K562 (cell line): ENCODE measurements at regions not wholly inside any gene's neighbourhood (a gene's known extent, or its start where the extent isn't known, plus 50 kb on each side); places are given as distances from the start of the nearest gene placed in this dataset.

Experiments used
- DPF2 ChIP-seq: fragments of 450-650 bp; IDR thresholded peaks from 2 replicates; pipeline ENCODE4 v1.6.1; 2016
- EZH2 ChIP-seq: IDR thresholded peaks from 2 replicates; pipeline ENCODE4 v1.6.1; 2012; ENCODE audit warnings: low read depth, mild to moderate bottlenecking, inconsistent platforms, low read length, borderline replicate concordance
- JUNB ChIP-seq: fragments of 450-650 bp; formaldehyde crosslinking; conservative IDR thresholded peaks from 2 replicates; pipeline ENCODE4 v1.4.0; 2020; ENCODE audit warnings: mild to moderate bottlenecking
- NFYB ChIP-seq: IDR thresholded peaks from 2 replicates; pipeline ENCODE4 v1.6.1; 2011; ENCODE audit warnings: mild to moderate bottlenecking, moderate library complexity; ENCODE audit not compliant: insufficient read length; ENCODE audit errors: extremely low read depth
- SREBF1 ChIP-seq: fragments of 150-350 bp; IDR thresholded peaks from 2 replicates; pipeline ENCODE4 v1.6.1; 2014; ENCODE audit warnings: antibody characterized with exemption, low read depth, low read length, borderline replicate concordance
- TCF7L2 ChIP-seq: fragments of 150-350 bp; IDR thresholded peaks from 2 replicates; pipeline ENCODE4 v1.6.1; 2016; ENCODE audit warnings: low read depth, mild to moderate bottlenecking, low read length, moderate library complexity
- ZC3H4 ChIP-seq: sonication (generic); formaldehyde crosslinking; IDR thresholded peaks from 2 replicates; pipeline ENCODE4 v1.9.0; 2021; ENCODE audit warnings: missing genetic modification reagents, borderline replicate concordance
- ZNF224 ChIP-seq: sonication (generic); formaldehyde crosslinking; IDR thresholded peaks from 2 replicates; pipeline ENCODE4 v1.8.0; 2022; ENCODE audit warnings: mild to moderate bottlenecking, missing genetic modification reagents
- ZNF76 ChIP-seq: fragments of 250-450 bp; sonication (Bioruptor Pico); IDR thresholded peaks from 2 replicates; pipeline ENCODE4 v1.4.0; 2020; ENCODE audit warnings: mild to moderate bottlenecking, moderate library complexity, borderline replicate concordance
- TF ChIP-seq, protein P1 (sequence below), 3 experiments: IDR thresholded peaks in 2 of 3; conservative IDR thresholded peaks in 1 of 3; 2 replicates each; pipeline ENCODE4 v1.5.1; 2011 to 2012; ENCODE audit warnings: low read length in 3 of 3, mild to moderate bottlenecking in 3 of 3, control low read depth in 2 of 3, improper control_type of control experiment in 1 of 3, inconsistent platforms in 1 of 3, low read depth in 1 of 3, mixed read lengths in 1 of 3, moderate library complexity in 1 of 3; ENCODE audit not compliant: insufficient read depth in 2 of 3
- TF ChIP-seq, protein P2 (sequence below): fragments of 450-650 bp; IDR thresholded peaks from 2 replicates; pipeline ENCODE4 v1.6.1; 2016; ENCODE audit warnings: mild to moderate bottlenecking, moderate library complexity

DNA sequence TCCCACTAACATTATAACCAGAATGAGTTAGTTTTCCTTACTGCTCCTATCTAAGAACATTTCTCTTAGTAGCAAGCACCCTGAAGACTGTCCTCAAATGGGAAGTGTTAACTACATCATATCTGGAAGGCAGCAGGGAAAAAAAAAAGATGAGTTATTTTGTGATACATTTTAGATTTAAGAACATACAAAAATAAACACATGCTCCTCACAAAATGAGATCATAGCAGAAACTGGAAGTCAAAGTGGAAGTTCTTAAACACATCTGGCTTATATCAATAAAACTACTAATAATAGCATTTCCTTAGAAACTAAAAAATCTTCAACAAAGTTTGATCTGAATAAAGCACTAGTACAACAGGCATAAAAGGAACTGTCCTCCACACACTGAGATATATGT, 70.4 kb downstream of the SLITRK6 start:
- TF ChIP-seq, protein P1, sequence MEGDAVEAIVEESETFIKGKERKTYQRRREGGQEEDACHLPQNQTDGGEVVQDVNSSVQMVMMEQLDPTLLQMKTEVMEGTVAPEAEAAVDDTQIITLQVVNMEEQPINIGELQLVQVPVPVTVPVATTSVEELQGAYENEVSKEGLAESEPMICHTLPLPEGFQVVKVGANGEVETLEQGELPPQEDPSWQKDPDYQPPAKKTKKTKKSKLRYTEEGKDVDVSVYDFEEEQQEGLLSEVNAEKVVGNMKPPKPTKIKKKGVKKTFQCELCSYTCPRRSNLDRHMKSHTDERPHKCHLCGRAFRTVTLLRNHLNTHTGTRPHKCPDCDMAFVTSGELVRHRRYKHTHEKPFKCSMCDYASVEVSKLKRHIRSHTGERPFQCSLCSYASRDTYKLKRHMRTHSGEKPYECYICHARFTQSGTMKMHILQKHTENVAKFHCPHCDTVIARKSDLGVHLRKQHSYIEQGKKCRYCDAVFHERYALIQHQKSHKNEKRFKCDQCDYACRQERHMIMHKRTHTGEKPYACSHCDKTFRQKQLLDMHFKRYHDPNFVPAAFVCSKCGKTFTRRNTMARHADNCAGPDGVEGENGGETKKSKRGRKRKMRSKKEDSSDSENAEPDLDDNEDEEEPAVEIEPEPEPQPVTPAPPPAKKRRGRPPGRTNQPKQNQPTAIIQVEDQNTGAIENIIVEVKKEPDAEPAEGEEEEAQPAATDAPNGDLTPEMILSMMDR (IDR thresholded peaks at IDR 0.05 in 2 of 3, conservative IDR thresholded peaks at IDR 0.05 in 1 of 3; ENCODE audit: insufficient read depth in 2 of 3, low read depth in 1 of 3, low read length in 3 of 3), result no peak
- TF ChIP-seq ZC3H4 (CRISPR knock-in tag) (no peak), DPF2 (no peak), NFYB (no peak), ZNF76 (CRISPR knock-in tag) (no peak), EZH2 (no peak), JUNB (CRISPR knock-in tag) (no peak), SREBF1 (no peak), ZNF224 (CRISPR knock-in tag) (no peak), TCF7L2 (no peak)
- TF ChIP-seq, protein P2, sequence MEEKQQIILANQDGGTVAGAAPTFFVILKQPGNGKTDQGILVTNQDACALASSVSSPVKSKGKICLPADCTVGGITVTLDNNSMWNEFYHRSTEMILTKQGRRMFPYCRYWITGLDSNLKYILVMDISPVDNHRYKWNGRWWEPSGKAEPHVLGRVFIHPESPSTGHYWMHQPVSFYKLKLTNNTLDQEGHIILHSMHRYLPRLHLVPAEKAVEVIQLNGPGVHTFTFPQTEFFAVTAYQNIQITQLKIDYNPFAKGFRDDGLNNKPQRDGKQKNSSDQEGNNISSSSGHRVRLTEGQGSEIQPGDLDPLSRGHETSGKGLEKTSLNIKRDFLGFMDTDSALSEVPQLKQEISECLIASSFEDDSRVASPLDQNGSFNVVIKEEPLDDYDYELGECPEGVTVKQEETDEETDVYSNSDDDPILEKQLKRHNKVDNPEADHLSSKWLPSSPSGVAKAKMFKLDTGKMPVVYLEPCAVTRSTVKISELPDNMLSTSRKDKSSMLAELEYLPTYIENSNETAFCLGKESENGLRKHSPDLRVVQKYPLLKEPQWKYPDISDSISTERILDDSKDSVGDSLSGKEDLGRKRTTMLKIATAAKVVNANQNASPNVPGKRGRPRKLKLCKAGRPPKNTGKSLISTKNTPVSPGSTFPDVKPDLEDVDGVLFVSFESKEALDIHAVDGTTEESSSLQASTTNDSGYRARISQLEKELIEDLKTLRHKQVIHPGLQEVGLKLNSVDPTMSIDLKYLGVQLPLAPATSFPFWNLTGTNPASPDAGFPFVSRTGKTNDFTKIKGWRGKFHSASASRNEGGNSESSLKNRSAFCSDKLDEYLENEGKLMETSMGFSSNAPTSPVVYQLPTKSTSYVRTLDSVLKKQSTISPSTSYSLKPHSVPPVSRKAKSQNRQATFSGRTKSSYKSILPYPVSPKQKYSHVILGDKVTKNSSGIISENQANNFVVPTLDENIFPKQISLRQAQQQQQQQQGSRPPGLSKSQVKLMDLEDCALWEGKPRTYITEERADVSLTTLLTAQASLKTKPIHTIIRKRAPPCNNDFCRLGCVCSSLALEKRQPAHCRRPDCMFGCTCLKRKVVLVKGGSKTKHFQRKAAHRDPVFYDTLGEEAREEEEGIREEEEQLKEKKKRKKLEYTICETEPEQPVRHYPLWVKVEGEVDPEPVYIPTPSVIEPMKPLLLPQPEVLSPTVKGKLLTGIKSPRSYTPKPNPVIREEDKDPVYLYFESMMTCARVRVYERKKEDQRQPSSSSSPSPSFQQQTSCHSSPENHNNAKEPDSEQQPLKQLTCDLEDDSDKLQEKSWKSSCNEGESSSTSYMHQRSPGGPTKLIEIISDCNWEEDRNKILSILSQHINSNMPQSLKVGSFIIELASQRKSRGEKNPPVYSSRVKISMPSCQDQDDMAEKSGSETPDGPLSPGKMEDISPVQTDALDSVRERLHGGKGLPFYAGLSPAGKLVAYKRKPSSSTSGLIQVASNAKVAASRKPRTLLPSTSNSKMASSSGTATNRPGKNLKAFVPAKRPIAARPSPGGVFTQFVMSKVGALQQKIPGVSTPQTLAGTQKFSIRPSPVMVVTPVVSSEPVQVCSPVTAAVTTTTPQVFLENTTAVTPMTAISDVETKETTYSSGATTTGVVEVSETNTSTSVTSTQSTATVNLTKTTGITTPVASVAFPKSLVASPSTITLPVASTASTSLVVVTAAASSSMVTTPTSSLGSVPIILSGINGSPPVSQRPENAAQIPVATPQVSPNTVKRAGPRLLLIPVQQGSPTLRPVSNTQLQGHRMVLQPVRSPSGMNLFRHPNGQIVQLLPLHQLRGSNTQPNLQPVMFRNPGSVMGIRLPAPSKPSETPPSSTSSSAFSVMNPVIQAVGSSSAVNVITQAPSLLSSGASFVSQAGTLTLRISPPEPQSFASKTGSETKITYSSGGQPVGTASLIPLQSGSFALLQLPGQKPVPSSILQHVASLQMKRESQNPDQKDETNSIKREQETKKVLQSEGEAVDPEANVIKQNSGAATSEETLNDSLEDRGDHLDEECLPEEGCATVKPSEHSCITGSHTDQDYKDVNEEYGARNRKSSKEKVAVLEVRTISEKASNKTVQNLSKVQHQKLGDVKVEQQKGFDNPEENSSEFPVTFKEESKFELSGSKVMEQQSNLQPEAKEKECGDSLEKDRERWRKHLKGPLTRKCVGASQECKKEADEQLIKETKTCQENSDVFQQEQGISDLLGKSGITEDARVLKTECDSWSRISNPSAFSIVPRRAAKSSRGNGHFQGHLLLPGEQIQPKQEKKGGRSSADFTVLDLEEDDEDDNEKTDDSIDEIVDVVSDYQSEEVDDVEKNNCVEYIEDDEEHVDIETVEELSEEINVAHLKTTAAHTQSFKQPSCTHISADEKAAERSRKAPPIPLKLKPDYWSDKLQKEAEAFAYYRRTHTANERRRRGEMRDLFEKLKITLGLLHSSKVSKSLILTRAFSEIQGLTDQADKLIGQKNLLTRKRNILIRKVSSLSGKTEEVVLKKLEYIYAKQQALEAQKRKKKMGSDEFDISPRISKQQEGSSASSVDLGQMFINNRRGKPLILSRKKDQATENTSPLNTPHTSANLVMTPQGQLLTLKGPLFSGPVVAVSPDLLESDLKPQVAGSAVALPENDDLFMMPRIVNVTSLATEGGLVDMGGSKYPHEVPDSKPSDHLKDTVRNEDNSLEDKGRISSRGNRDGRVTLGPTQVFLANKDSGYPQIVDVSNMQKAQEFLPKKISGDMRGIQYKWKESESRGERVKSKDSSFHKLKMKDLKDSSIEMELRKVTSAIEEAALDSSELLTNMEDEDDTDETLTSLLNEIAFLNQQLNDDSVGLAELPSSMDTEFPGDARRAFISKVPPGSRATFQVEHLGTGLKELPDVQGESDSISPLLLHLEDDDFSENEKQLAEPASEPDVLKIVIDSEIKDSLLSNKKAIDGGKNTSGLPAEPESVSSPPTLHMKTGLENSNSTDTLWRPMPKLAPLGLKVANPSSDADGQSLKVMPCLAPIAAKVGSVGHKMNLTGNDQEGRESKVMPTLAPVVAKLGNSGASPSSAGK, result no peak
